ENCODE measurements at regions not wholly inside any gene's neighbourhood (a gene's known extent, or its start where the extent isn't known, plus 50 kb on each side); places are given as distances from the start of the nearest gene placed in this dataset.
"Not testable (repeated sequence)": the region's sequence is repeated elsewhere in the genome, so short reads cannot be mapped to it uniquely, and the experiment has no call there.

- DNase-seq (ENCODE audit: extremely low spot score, insufficient read length, low read depth) (no peak), FAIRE-seq (no peak)
These were observed 131.3 kb downstream of the C6orf118 start for GRCh38 chr6:165178056-165178455.

- FAIRE-seq (no peak), DNase-seq (ENCODE audit: extremely low spot score, insufficient read length, low read depth) (no peak)
These were observed 135.9 kb downstream of the C6orf118 start for GRCh38 chr6:165173484-165173883.

- no peak for DNase-seq (ENCODE audit: extremely low spot score, insufficient read length, low read depth)
- no peak for FAIRE-seq
These were observed 141.5 kb downstream of the C6orf118 start for GRCh38 chr6:165167861-165168260.

GRCh38 chr6:165167311-165167710, 142.1 kb downstream of the C6orf118 start:
- DNase-seq (ENCODE audit: extremely low spot score, insufficient read length, low read depth) = no peak
- FAIRE-seq = no peak

- DNase-seq (ENCODE audit: extremely low spot score, insufficient read length, low read depth) = no peak
- no peak for FAIRE-seq
These were observed 145.9 kb downstream of the C6orf118 start for GRCh38 chr6:165163519-165163918.

- no peak for DNase-seq (ENCODE audit: extremely low spot score, insufficient read length, low read depth)
- no peak for FAIRE-seq
These were observed 149.9 kb downstream of the C6orf118 start for GRCh38 chr6:165159460-165159859.

- FAIRE-seq = no peak
These were observed 162.9 kb downstream of the C6orf118 start for GRCh38 chr6:165146456-165146855.

GRCh38 chr6:165135889-165136288, 173.5 kb downstream of the C6orf118 start:
- DNase-seq (ENCODE audit: extremely low spot score, insufficient read length, low read depth) (no peak), FAIRE-seq (no peak)

More at GRCh38 chr6:165146456-165146855, 162.9 kb downstream of the C6orf118 start:
- DNase-seq (ENCODE audit: extremely low spot score, insufficient read length, low read depth) = no peak

- FAIRE-seq = no peak
- no peak for DNase-seq (ENCODE audit: extremely low spot score, insufficient read length, low read depth)
These were observed 180.3 kb downstream of the C6orf118 start for GRCh38 chr6:165129086-165129485.

GRCh38 chr6:165127743-165128142, 181.7 kb downstream of the C6orf118 start:
- DNase-seq (ENCODE audit: extremely low spot score, insufficient read length, low read depth); FAIRE-seq: not testable (repeated sequence)

GRCh38 chr6:165124681-165125080, 184.7 kb downstream of the C6orf118 start:
- not testable (repeated sequence) for DNase-seq (ENCODE audit: extremely low spot score, insufficient read length, low read depth); FAIRE-seq

- FAIRE-seq (no peak), DNase-seq (ENCODE audit: extremely low spot score, insufficient read length, low read depth) (no peak)
These were observed 190.0 kb downstream of the C6orf118 start for GRCh38 chr6:165119231-165120020.

GRCh38 chr6:165118736-165119135, 190.7 kb downstream of the C6orf118 start:
- DNase-seq (ENCODE audit: extremely low spot score, insufficient read length, low read depth) (no peak), FAIRE-seq (no peak)

GRCh38 chr6:165117806-165118205, 191.6 kb downstream of the C6orf118 start:
- DNase-seq (ENCODE audit: extremely low spot score, insufficient read length, low read depth) (no peak), FAIRE-seq (no peak)

- no peak for FAIRE-seq
- DNase-seq (ENCODE audit: extremely low spot score, insufficient read length, low read depth) = no peak
These were observed 192.3 kb downstream of the C6orf118 start for GRCh38 chr6:165117121-165117520.

GRCh38 chr6:165110860-165111259, 198.5 kb downstream of the C6orf118 start:
- FAIRE-seq (no peak), DNase-seq (ENCODE audit: extremely low spot score, insufficient read length, low read depth) (no peak)

GRCh38 chr6:165109011-165109410, 200.4 kb downstream of the C6orf118 start:
- no peak for FAIRE-seq
- DNase-seq (ENCODE audit: extremely low spot score, insufficient read length, low read depth) = no peak

GRCh38 chr6:165106261-165106660, 203.1 kb downstream of the C6orf118 start:
- DNase-seq (ENCODE audit: extremely low spot score, insufficient read length, low read depth) (no peak), FAIRE-seq (no peak)

- no peak for FAIRE-seq
- DNase-seq (ENCODE audit: extremely low spot score, insufficient read length, low read depth) = no peak
These were observed 211.2 kb downstream of the C6orf118 start for GRCh38 chr6:165098165-165098564.

GRCh38 chr6:165096868-165097267, 212.5 kb downstream of the C6orf118 start:
- no peak for DNase-seq (ENCODE audit: extremely low spot score, insufficient read length, low read depth)
- no peak for FAIRE-seq

- DNase-seq (ENCODE audit: extremely low spot score, insufficient read length, low read depth) (no peak), FAIRE-seq (no peak)
These were observed 213.2 kb downstream of the C6orf118 start for GRCh38 chr6:165096209-165096608.

Data from GM18507 (cell line).